Transverse colon (tissue), 4 donors: ENCODE measurements at regions not wholly inside any gene's neighbourhood (a gene's known extent, or its start where the extent isn't known, plus 50 kb on each side); places are given as distances from the start of the nearest gene placed in this dataset.
A peak's percentile ranks its signal among the peaks of the same experiment; 100 is the strongest.

Experiments used
- DNase-seq: peaks from one replicate; pipeline ENCODE4 v3.0.0-alpha.2; 2019
- H3K27ac ChIP-seq, 4 donors: fragments of 200-600 bp; sonication (generic); 2 replicates each; pipeline ENCODE4 v1.5.1; 2016 to 2018; ENCODE audit warnings: inconsistent platforms in 4 of 4
- H3K27me3 ChIP-seq: fragments of 200-600 bp; sonication (generic); 2 replicates; pipeline ENCODE4 v1.5.1; 2017; ENCODE audit warnings: inconsistent platforms
- H3K36me3 ChIP-seq, 4 donors: fragments of 200-600 bp; sonication (generic); 2 replicates each; pipeline ENCODE4 v1.5.1; 2017 to 2019; ENCODE audit warnings: inconsistent platforms in 4 of 4
- H3K4me1 ChIP-seq, 4 donors: fragments of 200-600 bp; sonication (generic); 2 replicates each; pipeline ENCODE4 v1.5.1; 2017 to 2020; ENCODE audit warnings: inconsistent platforms in 4 of 4
- H3K4me3 ChIP-seq, 4 donors: fragments of 200-600 bp; sonication (generic); 1 replicate in 1 of 4; 2 replicates in 3 of 4; pipeline versions ENCODE4 v1.5.1 to v1.6.1; 2017 to 2019; ENCODE audit warnings: inconsistent platforms in 4 of 4
- H3K9me3 ChIP-seq, 2 donors: fragments of 200-600 bp; sonication (generic); 2 replicates each; pipeline ENCODE4 v1.5.1; 2017 to 2019; ENCODE audit warnings: inconsistent platforms in 2 of 2
- CTCF ChIP-seq, 5 experiments: fragments of 200-600 bp in 3 of 5; fragments of 450-650 bp in 2 of 5; sonication (generic) in 3 of 5; IDR thresholded peaks; 1 replicate in 2 of 5; 2 replicates in 3 of 5; pipeline ENCODE4 v1.5.1; 2016 to 2017; ENCODE audit warnings: antibody characterized with exemption in 5 of 5, inconsistent platforms in 3 of 5, mild to moderate bottlenecking in 2 of 5, moderate library complexity in 1 of 5
- EP300 ChIP-seq: sonication (generic); formaldehyde crosslinking; IDR thresholded peaks from one replicate; pipeline ENCODE4 v1.6.1; 2017; ENCODE audit warnings: antibody characterized with exemption, low read depth
- POLR2A ChIP-seq: fragments of 450-650 bp; IDR thresholded peaks from one replicate; pipeline ENCODE4 v1.6.1; 2016; ENCODE audit warnings: antibody characterized with exemption, mild to moderate bottlenecking, moderate library complexity
- POLR2AphosphoS5 ChIP-seq, 3 donors: sonication (generic); formaldehyde crosslinking; IDR thresholded peaks; one replicate each; pipeline ENCODE4 v1.6.1; 2016; ENCODE audit warnings: antibody characterized with exemption in 3 of 3
- WGBS, 2 donors: methylation state at CpG; one replicate each; pipeline ENCODE4 v1.1.5; 2018; ENCODE audit warnings: low coverage in 1 of 2; 5-methylcytosine and 5-hydroxymethylcytosine counted together
- in situ Hi-C, 4 donors: fragments of 200-750 bp; cut with MboI; loops; one replicate each; pipeline versions ENCODE4 v1.15.0 to v1.15.1; 2017; ENCODE audit warnings: low sequenced_read_pairs in 3 of 4, low pct_ligation_motif_present in 1 of 4, low pct_unique_long_range_greater_than_20kb in 1 of 4
- intact Hi-C: fragments of 100-400 bp; cut with DNase I; formaldehyde crosslinking; loops from one replicate; pipeline ENCODE4 v1.15.1; 2023; ENCODE audit warnings: low total_unique reads

GRCh38 chr10:62626817-62627216, 177.7 kb upstream of the ADO start:
- H3K4me1 ChIP-seq = no peaks in the 10 kb centered on the region
- no peaks in the 10 kb centered on the region for H3K9me3 ChIP-seq
- no peaks in the 10 kb centered on the region for H3K36me3 ChIP-seq
- WGBS, 2 donors = 45 to 72% methylated on average over 2 of the region's 2 CpGs
- H3K27me3 ChIP-seq = no peaks in the 10 kb centered on the region
- in situ Hi-C loops = no loop called here
- no peak for DNase-seq
- no peak overlapping the region for H3K27ac ChIP-seq
- intact Hi-C loops = no loop called here
- H3K4me3 ChIP-seq = no peak overlapping the region
- no peak for TF ChIP-seq POLR2AphosphoS5 (IDR thresholded peaks at IDR 0.05)
- TF ChIP-seq CTCF (IDR thresholded peaks at IDR 0.05) = no peak
- no peak for TF ChIP-seq POLR2A
- no peak for TF ChIP-seq EP300

DNA sequence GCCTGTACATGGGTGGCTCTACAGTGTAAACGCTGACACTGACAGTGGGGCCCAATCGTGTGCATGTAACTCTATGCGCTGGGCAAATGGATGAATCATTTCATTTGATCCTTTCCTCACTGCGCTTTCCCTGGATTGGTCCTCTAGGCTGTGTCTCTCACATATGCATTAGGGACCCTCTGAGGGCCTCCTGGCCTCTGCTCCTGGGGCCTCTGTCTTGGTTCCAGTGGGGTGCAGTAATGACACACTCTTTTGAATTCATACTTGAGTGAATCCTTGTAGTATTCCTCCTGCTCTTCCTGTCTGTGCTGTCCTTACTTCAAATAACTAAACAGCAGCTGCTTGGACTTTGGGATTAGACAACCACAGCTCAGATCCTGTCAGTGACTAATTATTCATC, 176.5 kb upstream of the ADO start:
- H3K9me3 ChIP-seq = no peaks in the 10 kb centered on the region
- no peak overlapping the region for H3K27ac ChIP-seq
- DNase-seq = no peak
- H3K4me1 ChIP-seq = no peaks in the 10 kb centered on the region
- TF ChIP-seq POLR2AphosphoS5 (IDR thresholded peaks at IDR 0.05) (no peak), POLR2A (no peak), CTCF (IDR thresholded peaks at IDR 0.05) (no peak), EP300 (no peak)
- 94% methylated on average over 4 of the region's 4 CpGs; no CpG with 5 or more reads in 1 of the 2 donors for whole genome bisulfite sequencing, 2 donors
- intact Hi-C loops (no loop called here), in situ Hi-C loops (no loop called here)
- H3K36me3 ChIP-seq = no peaks in the 10 kb centered on the region
- no peak overlapping the region for H3K4me3 ChIP-seq
- no peaks in the 10 kb centered on the region for H3K27me3 ChIP-seq

DNA sequence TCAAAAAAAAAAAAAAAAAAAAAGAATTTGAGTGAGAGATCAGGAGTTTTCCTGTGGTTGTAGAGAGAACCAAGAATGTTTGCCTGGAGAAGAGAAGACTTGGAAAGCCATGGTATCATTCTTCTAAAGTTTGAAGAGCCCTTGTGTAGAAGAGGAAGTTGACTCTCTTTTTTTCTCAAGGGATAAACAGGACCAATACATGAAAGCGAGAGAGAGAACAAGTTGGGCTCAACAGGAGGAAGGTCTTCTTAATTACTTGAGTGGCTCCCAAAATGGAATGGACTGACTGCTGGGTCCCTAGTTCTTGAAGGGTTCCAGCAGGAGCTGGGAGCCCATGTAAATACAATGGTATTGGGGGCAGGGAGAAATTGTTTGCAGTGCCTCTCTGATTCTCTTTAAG, 173.3 kb upstream of the ADO start:
- no peaks in the 10 kb centered on the region for H3K4me1 ChIP-seq
- H3K27ac ChIP-seq = no peak overlapping the region
- no peaks in the 10 kb centered on the region for H3K27me3 ChIP-seq
- TF ChIP-seq CTCF (IDR thresholded peaks at IDR 0.05) (no peak), POLR2A (no peak), POLR2AphosphoS5 (IDR thresholded peaks at IDR 0.05) (no peak), EP300 (no peak)
- intact Hi-C loops = no loop called here
- no peak for DNase-seq
- H3K4me3 ChIP-seq = no peak overlapping the region
- no peaks in the 10 kb centered on the region for H3K9me3 ChIP-seq
- 0 to 24% methylated on average over 1 of the region's 1 CpG for WGBS, 2 donors
- in situ Hi-C loops = no loop called here
- H3K36me3 ChIP-seq = no peaks in the 10 kb centered on the region

DNA sequence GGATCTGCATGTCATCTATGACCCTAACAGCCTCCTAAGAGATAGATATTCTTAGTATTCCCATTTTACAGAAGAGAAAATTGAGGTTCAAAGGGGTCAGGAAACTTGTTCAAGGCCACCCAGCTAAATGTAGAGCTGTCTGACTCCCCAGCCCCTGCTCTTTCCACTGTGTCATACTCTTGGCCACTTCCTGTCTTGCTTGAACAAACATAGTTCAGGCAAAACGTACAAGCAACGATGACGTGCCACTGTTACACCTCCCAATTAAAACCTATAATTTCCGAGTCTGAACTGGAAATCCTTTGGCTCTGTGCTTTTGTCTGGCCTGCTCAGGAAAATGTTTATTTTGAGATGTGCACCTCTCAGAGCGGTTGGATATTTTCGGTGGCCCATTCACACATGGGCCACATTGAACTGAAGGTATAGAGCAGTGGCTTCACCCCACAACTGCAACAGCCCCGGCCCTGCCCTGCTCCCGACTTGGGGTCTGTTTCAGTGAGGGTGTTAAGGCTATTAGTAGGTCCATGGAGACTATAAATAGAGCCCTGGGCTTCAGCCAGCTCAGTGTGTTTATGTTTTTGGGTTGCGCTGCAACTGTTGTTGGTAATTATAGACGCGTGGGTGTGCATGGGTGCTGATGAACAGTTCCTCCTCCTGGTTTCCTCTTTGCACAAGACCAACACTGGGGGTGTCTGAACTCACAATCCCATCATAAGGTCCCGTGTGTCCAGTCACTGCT, 172.3 kb upstream of the ADO start:
- peaks cover 0 to 6% (median 0%) of the 10 kb centered on the region in 4 donors for H3K4me1 ChIP-seq
- WGBS, 2 donors = 48 to 54% methylated on average over 5 to 12 of the region's 12 CpGs
- intact Hi-C loops = no loop called here
- H3K27me3 ChIP-seq = no peaks in the 10 kb centered on the region
- no peak for TF ChIP-seq POLR2AphosphoS5 (IDR thresholded peaks at IDR 0.05)
- TF ChIP-seq EP300 = no peak
- TF ChIP-seq CTCF (IDR thresholded peaks at IDR 0.05) = no peak
- no peak for TF ChIP-seq POLR2A
- in situ Hi-C loops = no loop called here
- DNase-seq = peak; percentile 46
- H3K4me3 ChIP-seq = no peak overlapping the region
- H3K27ac ChIP-seq = peak overlapping the region in 1 of 4 donors; percentile 27
- no peaks in the 10 kb centered on the region for H3K36me3 ChIP-seq
- H3K9me3 ChIP-seq = no peaks in the 10 kb centered on the region
